ENCODE measurements at regions not wholly inside any gene's neighbourhood (a gene's known extent, or its start where the extent isn't known, plus 50 kb on each side); places are given as distances from the start of the nearest gene placed in this dataset.

- peak; percentile 19 for DNase-seq (ENCODE audit: low spot score)
Measured at GRCh38 chr5:26669523-26669922, 368.9 kb downstream of the CDH9 start.

DNA sequence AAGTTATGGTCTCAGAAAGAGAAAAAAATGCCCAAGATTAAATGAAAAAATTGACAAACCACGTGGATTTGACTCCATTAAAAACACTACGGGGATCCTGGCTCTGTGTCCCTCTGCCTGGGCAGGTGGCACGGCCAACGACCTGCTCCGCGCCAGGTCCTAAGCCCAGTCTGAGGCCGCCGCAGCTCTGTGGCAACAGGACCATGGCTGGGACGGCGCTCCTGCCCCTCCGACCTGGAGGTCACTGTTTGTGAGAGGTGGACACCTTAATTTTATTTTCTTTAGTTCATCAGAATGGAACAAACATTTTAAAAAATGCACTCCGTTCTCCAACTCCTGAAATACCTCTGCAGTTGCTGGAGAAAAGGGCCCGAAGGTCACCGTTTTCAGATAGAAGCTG is 369.4 kb downstream of the CDH9 start:
- DNase-seq (ENCODE audit: low spot score), result no peak

- peak; percentile 30 for DNase-seq (ENCODE audit: low spot score)
Measured at GRCh38 chr5:26666371-26666770, 372.0 kb downstream of the CDH9 start.

DNA sequence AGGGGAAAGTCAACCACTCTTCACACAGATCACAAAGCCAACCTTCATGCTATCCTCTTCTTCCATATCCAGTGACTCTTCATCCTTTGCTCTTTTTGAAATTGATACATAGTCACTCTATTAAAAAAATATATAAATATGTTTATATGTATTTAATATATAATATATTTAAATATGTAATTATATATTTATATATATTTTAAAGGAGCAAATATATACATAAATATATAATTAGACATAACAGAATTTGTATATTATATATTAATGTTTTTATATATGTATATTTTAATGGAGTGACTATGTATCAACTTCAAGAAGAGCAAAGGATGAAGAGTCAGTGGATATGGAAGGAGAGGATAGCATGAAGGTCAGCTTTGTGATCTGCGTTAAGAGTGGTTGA is 374.9 kb downstream of the CDH9 start:
- DNase-seq (ENCODE audit: low spot score), result no peak

- no peak for DNase-seq (ENCODE audit: low spot score)
Measured at GRCh38 chr5:26662806-26663360, 375.5 kb downstream of the CDH9 start.

GRCh38 chr5:26660116-26660515 is 378.3 kb downstream of the CDH9 start:
- no peak for DNase-seq (ENCODE audit: low spot score)

GRCh38 chr5:26649000-26649399 is 389.4 kb downstream of the CDH9 start:
- no peak for DNase-seq (ENCODE audit: low spot score)

- no peak for DNase-seq (ENCODE audit: low spot score)
Measured at GRCh38 chr5:26647781-26648180, 390.6 kb downstream of the CDH9 start.

DNA sequence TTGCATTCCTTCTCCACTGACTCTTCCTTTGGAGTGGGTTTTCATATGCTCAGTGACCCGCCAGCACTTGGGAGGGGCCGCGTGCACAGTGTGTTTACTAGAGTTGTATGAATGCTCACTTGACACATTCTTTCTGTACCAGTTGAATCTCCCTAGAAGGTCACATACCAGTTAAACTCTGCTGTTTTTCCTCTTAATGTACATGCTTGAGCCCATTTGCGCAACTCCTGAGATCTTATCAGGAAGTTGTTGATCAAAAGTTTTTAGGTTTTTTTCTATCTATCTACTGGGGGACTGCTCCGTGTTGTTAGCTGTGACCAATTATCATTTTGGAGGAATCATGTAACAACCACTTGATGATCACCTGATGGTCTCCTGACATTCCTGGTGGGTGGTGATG is 392.7 kb downstream of the CDH9 start:
- no peak for DNase-seq (ENCODE audit: low spot score)

DNA sequence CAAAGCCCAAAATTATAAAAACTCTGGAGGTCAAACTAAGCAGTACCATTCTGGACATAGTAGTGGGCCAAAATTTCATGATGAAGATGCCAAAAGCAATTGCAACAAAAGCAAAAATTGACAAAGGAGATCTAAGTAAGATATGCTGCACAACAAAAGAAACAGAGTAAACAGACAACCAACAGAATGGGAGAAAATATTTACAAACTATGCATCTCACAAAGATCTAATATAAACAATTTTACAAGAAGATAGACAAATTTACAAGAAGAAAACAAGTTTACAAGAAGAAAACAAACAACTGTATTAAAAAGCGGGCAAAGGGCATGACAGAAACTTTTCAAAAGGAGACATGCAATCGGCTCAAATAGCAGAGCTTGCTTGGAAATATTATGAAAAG is 396.9 kb downstream of the CDH9 start:
- no peak for DNase-seq (ENCODE audit: low spot score)

DNA sequence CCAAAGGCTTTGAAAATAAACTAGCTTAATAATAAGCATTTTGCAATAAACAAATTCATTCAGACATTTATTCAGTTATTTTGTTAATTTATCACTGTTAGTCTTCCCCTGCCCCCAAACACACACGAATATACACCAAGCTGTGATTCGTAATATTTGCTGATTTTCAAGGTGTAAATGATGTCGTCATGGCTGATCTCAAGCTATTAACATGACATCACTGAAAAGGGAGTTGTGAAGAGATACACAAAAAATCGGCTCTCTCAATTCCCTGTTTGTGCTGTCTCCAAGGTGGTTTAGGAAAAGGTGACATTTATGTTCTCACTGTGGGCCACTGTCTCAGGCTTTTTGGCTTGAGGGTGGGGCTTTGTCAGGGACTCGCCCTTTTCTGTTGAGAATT is 413.3 kb downstream of the CDH9 start:
- no peak for DNase-seq (ENCODE audit: low spot score)

- no peak for DNase-seq (ENCODE audit: low spot score)
Measured at GRCh38 chr5:26622947-26623346, 415.4 kb downstream of the CDH9 start.

DNA sequence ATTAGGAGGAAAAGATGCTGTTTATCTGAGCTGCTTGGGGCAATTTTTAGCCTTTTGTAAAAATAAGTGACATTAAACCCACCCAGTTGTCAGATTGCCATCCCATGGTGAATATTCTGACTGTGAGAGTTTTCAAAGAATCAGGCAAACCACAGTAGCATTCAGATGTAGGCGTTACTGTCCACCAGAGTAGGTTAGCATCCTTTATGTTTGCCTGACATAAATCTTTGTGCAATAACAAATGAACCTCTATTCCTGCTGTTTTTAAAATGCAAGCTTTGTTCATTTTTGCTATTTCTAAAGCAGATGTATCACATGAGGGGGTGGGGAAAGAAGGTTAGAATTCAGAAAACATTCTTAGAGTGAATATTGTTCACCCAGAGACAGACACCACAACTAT is 427.8 kb downstream of the CDH9 start:
- no peak for DNase-seq (ENCODE audit: low spot score)

GRCh38 chr5:26601563-26601962 is 436.8 kb downstream of the CDH9 start:
- no peak for DNase-seq (ENCODE audit: low spot score)

GRCh38 chr5:26582350-26583045 is 455.9 kb downstream of the CDH9 start:
- no peak for DNase-seq (ENCODE audit: low spot score)

DNA sequence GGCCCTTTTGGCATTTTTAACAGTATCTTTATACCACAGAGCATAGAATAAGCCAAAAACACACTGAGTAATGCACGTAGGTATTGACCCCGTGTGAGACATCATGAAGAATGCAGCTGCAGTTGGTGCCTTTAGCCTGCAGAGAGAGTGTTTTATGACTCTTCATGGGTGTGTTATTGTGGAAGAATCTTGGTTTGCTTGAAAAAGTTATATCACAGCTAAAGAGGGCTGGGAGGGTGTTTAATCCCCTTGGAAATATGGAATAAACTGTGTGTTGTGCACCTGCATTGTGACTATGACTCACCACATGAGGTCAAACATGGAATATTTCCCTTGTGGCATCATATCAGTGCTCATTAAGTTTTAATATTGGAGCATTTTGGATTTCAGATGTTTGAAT is 458.7 kb downstream of the CDH9 start:
- no peak for DNase-seq (ENCODE audit: low spot score)

DNA sequence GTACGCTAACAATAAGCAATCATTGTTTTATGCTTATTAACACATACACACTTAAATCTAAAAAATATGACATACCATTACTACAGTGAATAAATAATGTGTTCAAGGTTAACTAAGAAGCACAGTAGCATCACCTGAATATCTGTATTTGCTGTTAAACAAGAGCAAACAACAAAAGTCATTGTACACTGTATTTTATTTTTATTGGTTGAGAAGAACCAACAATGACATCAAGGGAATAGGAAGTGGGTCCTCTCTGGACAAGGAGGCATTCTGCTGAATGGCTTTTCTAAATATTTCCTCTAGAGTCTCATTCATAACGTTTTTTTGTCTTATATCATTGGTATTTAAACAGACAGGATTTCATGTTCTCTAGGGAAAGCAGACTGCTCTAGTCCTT is 460.4 kb downstream of the CDH9 start:
- DNase-seq (ENCODE audit: low spot score), result no peak

GRCh38 chr5:26572480-26572879 is 465.9 kb downstream of the CDH9 start:
- no peak for DNase-seq (ENCODE audit: low spot score)

DNA sequence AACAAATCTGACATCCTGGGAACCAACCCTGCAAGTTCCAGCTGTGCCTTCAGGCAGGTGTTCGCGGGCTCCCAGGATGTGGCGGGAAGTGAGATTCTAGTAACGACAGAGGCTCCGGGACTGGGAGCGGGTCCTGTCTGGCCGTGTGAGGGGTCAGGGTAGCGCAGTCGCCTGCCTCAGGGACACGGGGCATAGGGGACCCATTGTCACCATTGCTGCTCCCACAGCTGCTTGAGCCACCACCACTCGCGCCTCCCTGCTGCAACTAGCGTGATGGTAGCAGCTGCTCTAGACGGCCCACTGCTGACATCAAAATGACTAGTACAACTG is 468.5 kb downstream of the CDH9 start:
- DNase-seq (ENCODE audit: low spot score), result no peak

GRCh38 chr5:26569241-26569928 is 469.0 kb downstream of the CDH9 start:
- DNase-seq (ENCODE audit: low spot score), result no peak

- no peak for DNase-seq (ENCODE audit: low spot score)
Measured at GRCh38 chr5:26568316-26568715, 470.1 kb downstream of the CDH9 start.

GRCh38 chr5:26563979-26564378 is 474.4 kb downstream of the CDH9 start:
- no peak for DNase-seq (ENCODE audit: low spot score)

- no peak for DNase-seq (ENCODE audit: low spot score)
Measured at GRCh38 chr5:26553079-26553478, 485.3 kb downstream of the CDH9 start.

DNA sequence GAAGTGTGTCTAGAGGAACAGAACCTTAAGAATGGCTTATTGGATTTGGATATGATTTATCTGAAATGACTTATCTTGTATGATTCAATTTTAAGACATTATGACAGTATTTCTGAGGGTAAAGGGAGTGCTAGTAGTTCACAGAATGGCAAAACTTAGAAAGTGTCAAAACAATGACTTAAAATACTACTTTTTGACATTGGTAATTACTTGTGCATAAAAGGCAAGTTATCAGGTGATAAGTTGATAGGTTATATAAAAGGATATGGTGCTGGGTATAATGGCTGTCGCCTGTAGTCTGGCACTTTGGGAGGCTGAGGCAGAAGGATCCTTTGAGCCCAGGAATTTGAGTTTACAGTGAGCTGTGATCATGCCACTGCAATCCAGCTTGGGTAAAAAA is 494.4 kb downstream of the CDH9 start:
- no peak for DNase-seq (ENCODE audit: low spot score)
